Loucy (cell line): ENCODE measurements at regions not wholly inside any gene's neighbourhood (a gene's known extent, or its start where the extent isn't known, plus 50 kb on each side); places are given as distances from the start of the nearest gene placed in this dataset.

ENCODE experiments used
- H2AFZ ChIP-seq: fragments of 200-600 bp; sonication (generic); 2 replicates; pipeline ENCODE4 v1.6.0; 2016; ENCODE audit warnings: antibody characterized with exemption, mild to moderate bottlenecking, low read length, moderate library complexity
- H3F3A ChIP-seq: fragments of 200-600 bp; 2 replicates; pipeline ENCODE4 v1.6.0; 2016; ENCODE audit warnings: antibody characterized with exemption, low read depth, mild to moderate bottlenecking
- H3K27me3 ChIP-seq: fragments of 200-600 bp; sonication (generic); 2 replicates; pipeline ENCODE4 v1.6.1; 2014; ENCODE audit warnings: low read length, mild to moderate bottlenecking; ENCODE audit not compliant: insufficient read depth, poor library complexity, severe bottlenecking
- H3K36me3 ChIP-seq: fragments of 200-600 bp; sonication (generic); 2 replicates; pipeline ENCODE4 v1.6.1; 2016; ENCODE audit warnings: low read length; ENCODE audit not compliant: insufficient read depth
- H3K4me1 ChIP-seq: fragments of 200-600 bp; sonication (generic); 2 replicates; pipeline ENCODE4 v1.5.1; 2014; ENCODE audit warnings: low read length, mild to moderate bottlenecking; ENCODE audit not compliant: insufficient read depth, poor library complexity, severe bottlenecking
- H3K4me2 ChIP-seq: fragments of 200-600 bp; sonication (generic); 2 replicates; pipeline ENCODE4 v1.6.0; 2014; ENCODE audit warnings: antibody characterized with exemption, low read length, low read depth, mild to moderate bottlenecking; ENCODE audit not compliant: poor library complexity, severe bottlenecking
- H3K4me3 ChIP-seq: fragments of 200-600 bp; sonication (generic); 2 replicates; pipeline ENCODE4 v1.5.1; 2014; ENCODE audit warnings: low read length, mild to moderate bottlenecking, mixed read lengths; ENCODE audit not compliant: poor library complexity, severe bottlenecking
- H3K79me2 ChIP-seq: fragments of 200-600 bp; sonication (generic); 2 replicates; pipeline ENCODE4 v1.6.1; 2014; ENCODE audit warnings: low read length; ENCODE audit not compliant: insufficient read depth
- H3K9ac ChIP-seq: fragments of 200-600 bp; sonication (generic); 2 replicates; pipeline ENCODE4 v1.6.0; 2014; ENCODE audit warnings: mild to moderate bottlenecking, low read depth, low read length, moderate library complexity; ENCODE audit not compliant: poor library complexity, severe bottlenecking
- H3K9me2 ChIP-seq: fragments of 200-600 bp; sonication (generic); replicated peaks from 2 replicates; pipeline ENCODE4 v1.6.1; 2016; ENCODE audit warnings: low read depth, low read length, mixed read lengths
- H3K9me3 ChIP-seq: fragments of 200-600 bp; sonication (generic); 2 replicates; pipeline ENCODE4 v1.6.1; 2014; ENCODE audit warnings: mild to moderate bottlenecking, antibody characterized with exemption, low read length, low read depth; ENCODE audit not compliant: insufficient read depth
- H4K20me1 ChIP-seq: fragments of 200-600 bp; sonication (generic); 2 replicates; pipeline ENCODE4 v1.6.0; 2014; ENCODE audit warnings: antibody characterized with exemption, low read length, mild to moderate bottlenecking; ENCODE audit not compliant: insufficient read depth, poor library complexity, severe bottlenecking
- CTCF ChIP-seq: fragments of 200-600 bp; sonication (generic); conservative IDR thresholded peaks from 2 replicates; pipeline ENCODE4 v1.5.1; 2014; ENCODE audit warnings: mild to moderate bottlenecking, antibody characterized with exemption, low read length
- EZH2phosphoT487 ChIP-seq: fragments of 200-600 bp; IDR thresholded peaks from 2 replicates; pipeline ENCODE4 v1.6.1; 2018; ENCODE audit warnings: antibody characterized with exemption, mild to moderate bottlenecking, moderate library complexity, borderline replicate concordance

- Histone ChIP-seq H2AFZ (no peak overlapping the region), H3K4me2 (no peak overlapping the region), H3K36me3 (no peaks in the 10 kb centered on the region), H3K4me3 (no peak overlapping the region), H3K4me1 (no peaks in the 10 kb centered on the region), H3K9me2 (no peaks in the 10 kb centered on the region), H3K9ac (no peak overlapping the region), H3F3A (no peaks in the 10 kb centered on the region), H3K9me3 (no peaks in the 10 kb centered on the region), H4K20me1 (no peaks in the 10 kb centered on the region), H3K79me2 (no peaks in the 10 kb centered on the region), H3K27me3 (no peaks in the 10 kb centered on the region)
- TF ChIP-seq EZH2phosphoT487: no peak
- no peak for TF ChIP-seq CTCF
Observed at GRCh38 chr1:187114792-187115191, 286.0 kb downstream of the PLA2G4A start.

GRCh38 chr1:187121661-187122060 lies 292.9 kb downstream of the PLA2G4A start:
- Histone ChIP-seq H3K4me2 (no peak overlapping the region), H3K9ac (no peak overlapping the region), H3K4me3 (no peak overlapping the region), H4K20me1 (no peaks in the 10 kb centered on the region), H3K79me2 (no peaks in the 10 kb centered on the region), H3F3A (no peaks in the 10 kb centered on the region), H2AFZ (no peak overlapping the region), H3K36me3 (no peaks in the 10 kb centered on the region), H3K9me2 (no peaks in the 10 kb centered on the region), H3K9me3 (no peaks in the 10 kb centered on the region), H3K4me1 (no peaks in the 10 kb centered on the region), H3K27me3 (no peaks in the 10 kb centered on the region)
- TF ChIP-seq EZH2phosphoT487: no peak

GRCh38 chr1:187122566-187122965 lies 293.8 kb downstream of the PLA2G4A start:
- Histone ChIP-seq H4K20me1 (no peaks in the 10 kb centered on the region), H3K9me3 (no peaks in the 10 kb centered on the region), H3K9ac (no peak overlapping the region), H3K36me3 (no peaks in the 10 kb centered on the region), H3K4me2 (no peak overlapping the region), H3K27me3 (no peaks in the 10 kb centered on the region), H3K79me2 (no peaks in the 10 kb centered on the region), H3K4me1 (no peaks in the 10 kb centered on the region), H2AFZ (no peak overlapping the region), H3K4me3 (no peak overlapping the region), H3K9me2 (no peaks in the 10 kb centered on the region), H3F3A (no peaks in the 10 kb centered on the region)
- no peak for TF ChIP-seq CTCF
- TF ChIP-seq EZH2phosphoT487: no peak

- Histone ChIP-seq H3K4me3 (no peak overlapping the region), H2AFZ (no peak overlapping the region), H3K9me3 (no peaks in the 10 kb centered on the region), H4K20me1 (no peaks in the 10 kb centered on the region), H3K79me2 (no peaks in the 10 kb centered on the region), H3K27me3 (no peaks in the 10 kb centered on the region), H3K4me2 (no peak overlapping the region), H3K9me2 (no peaks in the 10 kb centered on the region), H3K4me1 (no peaks in the 10 kb centered on the region), H3K36me3 (no peaks in the 10 kb centered on the region), H3F3A (no peaks in the 10 kb centered on the region), H3K9ac (no peak overlapping the region)
- TF ChIP-seq EZH2phosphoT487: no peak
- TF ChIP-seq CTCF: no peak
Observed at GRCh38 chr1:187129132-187129531, 300.4 kb downstream of the PLA2G4A start.
